ENCODE measurements at regions not wholly inside any gene's neighbourhood (a gene's known extent, or its start where the extent isn't known, plus 50 kb on each side); places are given as distances from the start of the nearest gene placed in this dataset.

DNA sequence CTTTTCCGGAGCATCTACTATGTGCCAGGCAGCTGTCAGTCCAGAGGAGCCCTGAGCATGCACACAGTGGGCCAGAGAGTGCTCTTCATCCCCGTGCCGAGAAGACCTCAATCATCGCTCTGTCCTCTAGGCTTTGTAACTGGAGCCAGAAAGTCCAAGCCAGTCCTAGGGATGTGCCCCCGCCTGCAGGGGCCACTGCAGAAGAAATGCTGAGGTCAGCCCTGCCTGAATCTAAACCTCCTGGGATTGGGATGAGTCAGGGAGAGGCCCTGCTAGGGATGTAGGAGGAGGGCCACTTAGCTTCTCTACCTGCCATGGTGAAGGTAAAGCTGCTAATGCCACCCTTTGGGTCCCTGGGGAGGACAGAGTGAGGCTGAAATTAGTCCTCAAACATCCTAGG, 146.8 kb downstream of the CDC5L start:
- Histone ChIP-seq H3K9me2 (ENCODE audit: low read depth, low read length) (no peaks in the 10 kb centered on the region), H3K79me2 (ENCODE audit: insufficient read depth, low read length) (no peaks in the 10 kb centered on the region), H2AFZ (ENCODE audit: low read length) (no peak overlapping the region), H3K36me3 (ENCODE audit: insufficient read depth, low read length) (no peaks in the 10 kb centered on the region), H3K9ac (ENCODE audit: low read length) (no peak overlapping the region), H3F3A (ENCODE audit: insufficient read depth, low read length) (no peaks in the 10 kb centered on the region), H3K4me1 (ENCODE audit: insufficient read depth, low read length, severe bottlenecking) (no peaks in the 10 kb centered on the region), H3K27me3 (ENCODE audit: insufficient read depth, low read length) (no peaks in the 10 kb centered on the region), H3K4me3 (ENCODE audit: low read depth, low read length, poor library complexity, severe bottlenecking) (no peak overlapping the region), H3K4me2 (ENCODE audit: low read length) (no peak overlapping the region), H3K27ac (ENCODE audit: low read depth, low read length, poor library complexity, severe bottlenecking) (no peak overlapping the region), H3K9me3 (ENCODE audit: low read length) (no peaks in the 10 kb centered on the region), H4K20me1 (ENCODE audit: insufficient read depth, low read length) (no peaks in the 10 kb centered on the region)
- TF ChIP-seq, protein P1, sequence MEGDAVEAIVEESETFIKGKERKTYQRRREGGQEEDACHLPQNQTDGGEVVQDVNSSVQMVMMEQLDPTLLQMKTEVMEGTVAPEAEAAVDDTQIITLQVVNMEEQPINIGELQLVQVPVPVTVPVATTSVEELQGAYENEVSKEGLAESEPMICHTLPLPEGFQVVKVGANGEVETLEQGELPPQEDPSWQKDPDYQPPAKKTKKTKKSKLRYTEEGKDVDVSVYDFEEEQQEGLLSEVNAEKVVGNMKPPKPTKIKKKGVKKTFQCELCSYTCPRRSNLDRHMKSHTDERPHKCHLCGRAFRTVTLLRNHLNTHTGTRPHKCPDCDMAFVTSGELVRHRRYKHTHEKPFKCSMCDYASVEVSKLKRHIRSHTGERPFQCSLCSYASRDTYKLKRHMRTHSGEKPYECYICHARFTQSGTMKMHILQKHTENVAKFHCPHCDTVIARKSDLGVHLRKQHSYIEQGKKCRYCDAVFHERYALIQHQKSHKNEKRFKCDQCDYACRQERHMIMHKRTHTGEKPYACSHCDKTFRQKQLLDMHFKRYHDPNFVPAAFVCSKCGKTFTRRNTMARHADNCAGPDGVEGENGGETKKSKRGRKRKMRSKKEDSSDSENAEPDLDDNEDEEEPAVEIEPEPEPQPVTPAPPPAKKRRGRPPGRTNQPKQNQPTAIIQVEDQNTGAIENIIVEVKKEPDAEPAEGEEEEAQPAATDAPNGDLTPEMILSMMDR (IDR thresholded peaks at IDR 0.05; ENCODE audit: low read length), result no peak
- no peak for TF ChIP-seq EZH2 (IDR thresholded peaks at IDR 0.05; ENCODE audit: borderline replicate concordance, low read length)

DNA sequence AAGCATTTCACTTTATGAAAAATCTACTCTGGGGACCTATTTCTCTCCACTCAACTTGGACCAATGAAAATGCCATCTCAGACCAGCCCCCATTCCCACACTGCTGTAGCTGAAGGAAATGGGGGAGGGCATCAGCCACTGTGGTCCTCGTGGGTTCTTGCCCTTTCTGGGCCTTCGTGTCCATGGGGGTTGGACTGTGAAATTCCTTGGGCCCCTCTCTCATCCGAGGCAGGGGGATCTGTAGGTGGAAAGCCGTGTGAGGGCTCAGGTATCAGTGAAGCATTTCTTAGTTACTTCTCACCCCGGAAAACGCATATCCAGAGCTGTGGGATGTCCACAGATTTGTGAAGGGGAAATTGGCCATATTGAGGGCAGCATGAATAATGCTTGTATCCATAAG, 147.9 kb downstream of the CDC5L start:
- no peaks in the 10 kb centered on the region for H3K4me1 ChIP-seq (ENCODE audit: insufficient read depth, low read length, severe bottlenecking)
- H3K79me2 ChIP-seq (ENCODE audit: insufficient read depth, low read length), result no peaks in the 10 kb centered on the region
- H3K36me3 ChIP-seq (ENCODE audit: insufficient read depth, low read length), result no peaks in the 10 kb centered on the region
- no peaks in the 10 kb centered on the region for H3F3A ChIP-seq (ENCODE audit: insufficient read depth, low read length)
- H3K9me3 ChIP-seq (ENCODE audit: low read length), result no peaks in the 10 kb centered on the region
- no peaks in the 10 kb centered on the region for H3K9me2 ChIP-seq (ENCODE audit: low read depth, low read length)
- no peak overlapping the region for H3K27ac ChIP-seq (ENCODE audit: low read depth, low read length, poor library complexity, severe bottlenecking)
- H3K27me3 ChIP-seq (ENCODE audit: insufficient read depth, low read length), result no peaks in the 10 kb centered on the region
- H3K4me2 ChIP-seq (ENCODE audit: low read length), result no peak overlapping the region
- no peak overlapping the region for H2AFZ ChIP-seq (ENCODE audit: low read length)
- TF ChIP-seq EZH2 (IDR thresholded peaks at IDR 0.05; ENCODE audit: borderline replicate concordance, low read length), result no peak
- TF ChIP-seq, protein P1 (IDR thresholded peaks at IDR 0.05; ENCODE audit: low read length), result no peak
- H3K4me3 ChIP-seq (ENCODE audit: low read depth, low read length, poor library complexity, severe bottlenecking), result no peak overlapping the region
- H4K20me1 ChIP-seq (ENCODE audit: insufficient read depth, low read length), result no peaks in the 10 kb centered on the region
- no peak overlapping the region for H3K9ac ChIP-seq (ENCODE audit: low read length)

DNA sequence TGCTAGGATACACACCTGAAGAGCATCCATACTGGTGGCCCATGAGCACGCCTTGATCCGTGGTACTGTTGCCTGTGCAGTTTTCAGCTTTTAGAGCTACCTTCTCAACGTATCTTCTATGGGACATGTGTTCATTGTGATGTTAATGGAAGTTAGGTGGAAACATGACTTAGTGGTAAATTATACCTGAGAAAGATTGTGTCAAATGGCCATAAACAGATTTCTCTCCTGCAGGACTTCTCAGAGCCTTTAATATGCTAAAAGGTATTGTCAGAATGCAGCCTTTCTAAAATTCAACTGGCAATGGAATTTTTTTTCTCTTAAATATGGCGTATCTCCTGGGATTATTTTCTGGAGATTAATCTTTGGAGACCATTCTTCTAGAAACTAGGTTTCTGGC, 148.5 kb downstream of the CDC5L start:
- Histone ChIP-seq H3K79me2 (ENCODE audit: insufficient read depth, low read length) (no peaks in the 10 kb centered on the region), H3K9me3 (ENCODE audit: low read length) (no peaks in the 10 kb centered on the region), H4K20me1 (ENCODE audit: insufficient read depth, low read length) (no peaks in the 10 kb centered on the region), H3F3A (ENCODE audit: insufficient read depth, low read length) (no peaks in the 10 kb centered on the region), H3K27me3 (ENCODE audit: insufficient read depth, low read length) (no peaks in the 10 kb centered on the region), H2AFZ (ENCODE audit: low read length) (no peak overlapping the region), H3K4me2 (ENCODE audit: low read length) (no peak overlapping the region), H3K9me2 (ENCODE audit: low read depth, low read length) (no peaks in the 10 kb centered on the region), H3K27ac (ENCODE audit: low read depth, low read length, poor library complexity, severe bottlenecking) (no peak overlapping the region), H3K9ac (ENCODE audit: low read length) (no peak overlapping the region), H3K4me3 (ENCODE audit: low read depth, low read length, poor library complexity, severe bottlenecking) (no peak overlapping the region), H3K4me1 (ENCODE audit: insufficient read depth, low read length, severe bottlenecking) (no peaks in the 10 kb centered on the region), H3K36me3 (ENCODE audit: insufficient read depth, low read length) (no peaks in the 10 kb centered on the region)
- no peak for TF ChIP-seq EZH2 (IDR thresholded peaks at IDR 0.05; ENCODE audit: borderline replicate concordance, low read length)
- TF ChIP-seq, protein P1 (IDR thresholded peaks at IDR 0.05; ENCODE audit: low read length), result no peak

Measured in OCI-LY1 (cell line).